CD4-positive, CD25-positive, alpha-beta regulatory T cell (primary cell): ENCODE measurements at regions not wholly inside any gene's neighbourhood (a gene's known extent, or its start where the extent isn't known, plus 50 kb on each side); places are given as distances from the start of the nearest gene placed in this dataset.

Source experiments
- ATAC-seq, 2 donors: fragments of 150-1000 bp; cut with Tn5 transposase; one replicate each; pipeline ENCODE4 v1.10.0; 2021; ENCODE audit warnings: low read depth in 2 of 2, moderate number of reproducible peaks in 2 of 2, moderate library complexity in 1 of 2
- DNase-seq, 3 donors: peaks; one replicate each; pipeline versions ENCODE4 v3.0.0 to v3.0.0-alpha.2; 2012 to 2022; ENCODE audit warnings: mixed read lengths in 1 of 3
- H3K27ac ChIP-seq: one replicate; pipeline ENCODE4 v1.7.0; 2013; ENCODE audit warnings: mild to moderate bottlenecking, low read length; ENCODE audit not compliant: insufficient read depth, poor library complexity, severe bottlenecking
- H3K27me3 ChIP-seq: one replicate; pipeline ENCODE4 v1.7.0; 2013; ENCODE audit warnings: low read length; ENCODE audit not compliant: control insufficient read depth, insufficient read depth
- H3K36me3 ChIP-seq: one replicate; pipeline ENCODE4 v1.7.0; 2013; ENCODE audit warnings: mild to moderate bottlenecking, low read length, moderate library complexity; ENCODE audit not compliant: control insufficient read depth, insufficient read depth
- H3K4me1 ChIP-seq: 2 replicates; pipeline ENCODE4 v1.7.0; 2013; ENCODE audit warnings: mild to moderate bottlenecking, low read length; ENCODE audit not compliant: insufficient read depth, control insufficient read depth, poor library complexity, severe bottlenecking
- H3K4me3 ChIP-seq: one replicate; pipeline ENCODE4 v1.7.0; 2013; ENCODE audit warnings: low read depth, mild to moderate bottlenecking, low read length, moderate library complexity
- H3K9me3 ChIP-seq, 2 experiments: 1 replicate in 1 of 2; 2 replicates in 1 of 2; pipeline ENCODE4 v1.7.0; 2013; ENCODE audit warnings: low read length in 2 of 2, mild to moderate bottlenecking in 1 of 2, moderate library complexity in 1 of 2; ENCODE audit not compliant: control insufficient read depth in 2 of 2
- H3K27ac Mint-ChIP-seq, 3 donors: one replicate each; pipeline ENCODE4 v1.8.0; 2020 to 2022; ENCODE audit warnings: mild to moderate bottlenecking in 3 of 3, mixed read lengths in 3 of 3, moderate library complexity in 2 of 3
- H3K27me3 Mint-ChIP-seq: one replicate; pipeline ENCODE4 v1.8.0; 2022; ENCODE audit warnings: mild to moderate bottlenecking, mixed read lengths
- H3K36me3 Mint-ChIP-seq: one replicate; pipeline ENCODE4 v1.8.0; 2020; ENCODE audit warnings: mixed read lengths
- H3K4me1 Mint-ChIP-seq, 4 donors: one replicate each; pipeline ENCODE4 v1.8.0; 2020 to 2022; ENCODE audit warnings: mixed read lengths in 4 of 4, mild to moderate bottlenecking in 1 of 4
- H3K4me3 Mint-ChIP-seq, 4 donors: one replicate each; pipeline ENCODE4 v1.8.0; 2020 to 2022; ENCODE audit warnings: mild to moderate bottlenecking in 4 of 4, mixed read lengths in 4 of 4, moderate library complexity in 3 of 4
- H3K9me3 Mint-ChIP-seq, 7 donors: one replicate each; pipeline ENCODE4 v1.8.0; 2020 to 2022; ENCODE audit warnings: mixed read lengths in 7 of 7, mild to moderate bottlenecking in 3 of 7, moderate library complexity in 2 of 7

DNA sequence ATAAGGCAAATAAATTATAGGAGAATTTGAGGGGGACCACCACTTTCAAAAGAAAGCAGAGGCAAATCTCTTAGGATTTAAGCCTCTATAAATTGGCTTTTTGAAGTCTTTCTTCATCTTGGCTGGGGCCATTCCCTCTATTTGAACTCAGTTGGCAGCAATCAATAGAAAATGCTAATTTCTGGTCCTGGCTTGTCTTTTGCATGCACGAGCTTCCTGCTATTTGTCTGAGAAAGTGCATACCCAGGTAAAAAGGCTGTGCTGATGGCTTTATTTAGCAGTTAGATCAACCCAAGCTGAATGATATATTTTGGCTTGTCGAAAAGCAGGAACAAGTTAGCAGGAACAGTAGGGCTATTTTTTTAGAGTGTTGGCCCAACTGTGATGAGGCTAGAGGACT, 64.1 kb upstream of the GRAMD1B start:
- H3K4me3 ChIP-seq, result no peak overlapping the region
- no peaks in the 10 kb centered on the region for H3K36me3 ChIP-seq
- H3K4me1 Mint-ChIP-seq, result peaks cover 0 to 14% (median 1%) of the 10 kb centered on the region in 4 donors
- ATAC-seq (no peak), DNase-seq (no peak)
- H3K4me3 Mint-ChIP-seq, result no peak overlapping the region
- peaks cover 0 to 1% (median 0%) of the 10 kb centered on the region in 7 donors for H3K9me3 Mint-ChIP-seq
- H3K27me3 ChIP-seq, result no peaks in the 10 kb centered on the region
- H3K27me3 Mint-ChIP-seq, result no peaks in the 10 kb centered on the region
- no peaks in the 10 kb centered on the region for H3K4me1 ChIP-seq
- H3K36me3 Mint-ChIP-seq, result no peaks in the 10 kb centered on the region
- H3K27ac ChIP-seq, result no peak overlapping the region
- H3K9me3 ChIP-seq, result no peaks in the 10 kb centered on the region
- no peak overlapping the region for H3K27ac Mint-ChIP-seq

DNA sequence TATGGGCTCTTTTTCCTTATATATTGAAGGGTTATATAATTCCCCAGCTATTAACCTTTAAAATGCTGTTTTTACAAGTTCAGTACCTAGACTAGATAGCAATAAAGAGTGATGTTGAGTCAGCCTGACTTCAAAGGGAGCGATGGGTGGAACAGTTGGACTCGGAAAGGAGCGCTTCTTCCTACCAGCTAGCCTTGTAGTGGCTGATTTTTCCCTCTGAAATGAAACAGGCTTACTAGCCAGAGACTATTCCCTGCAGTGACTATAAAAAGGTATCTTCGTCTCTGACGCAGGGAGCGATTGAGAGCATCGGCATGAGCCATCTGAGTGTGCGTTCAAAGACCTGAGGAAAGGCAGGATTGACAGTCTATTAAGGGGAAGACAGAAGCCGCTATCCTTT, 66.0 kb upstream of the GRAMD1B start:
- Mint-ChIP-seq H3K4me3 (no peak overlapping the region), H3K9me3 (peaks cover 0 to 3% (median 0%) of the 10 kb centered on the region in 7 donors), H3K27ac (no peak overlapping the region), H3K27me3 (peaks cover 6% of the 10 kb centered on the region), H3K4me1 (peaks cover 0 to 16% (median 5%) of the 10 kb centered on the region in 4 donors), H3K36me3 (no peaks in the 10 kb centered on the region)
- Histone ChIP-seq H3K4me1 (no peaks in the 10 kb centered on the region), H3K27me3 (no peaks in the 10 kb centered on the region), H3K27ac (no peak overlapping the region), H3K4me3 (no peak overlapping the region), H3K9me3 (no peaks in the 10 kb centered on the region), H3K36me3 (no peaks in the 10 kb centered on the region)
- DNase-seq (no peak), ATAC-seq (no peak)

DNA sequence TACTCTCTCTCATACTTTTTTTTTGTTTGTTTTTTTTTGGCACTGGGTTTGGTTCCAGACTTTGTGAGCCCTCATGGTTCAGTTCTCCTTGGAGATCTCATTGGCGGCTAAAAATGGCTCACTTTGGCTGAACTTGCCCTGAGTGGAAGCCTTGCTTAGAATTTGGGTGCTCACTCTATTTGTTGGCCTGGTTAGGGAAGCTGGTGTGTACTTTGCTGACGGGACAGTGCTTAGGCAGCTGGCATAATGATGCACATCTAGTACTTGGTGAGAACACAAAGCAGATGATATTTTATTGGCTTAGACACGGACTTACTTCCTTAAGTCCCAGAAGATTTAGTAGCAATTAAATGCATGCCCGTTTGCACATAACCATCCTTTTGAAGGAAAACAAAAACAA, 66.5 kb upstream of the GRAMD1B start:
- Histone ChIP-seq H3K4me1 (peaks cover 2% of the 10 kb centered on the region), H3K36me3 (no peaks in the 10 kb centered on the region), H3K27me3 (no peaks in the 10 kb centered on the region), H3K27ac (no peak overlapping the region), H3K9me3 (no peaks in the 10 kb centered on the region), H3K4me3 (no peak overlapping the region)
- Mint-ChIP-seq H3K36me3 (no peaks in the 10 kb centered on the region), H3K4me3 (peak overlapping the region in 2 of 4 donors; percentile 2 to 3), H3K4me1 (peaks cover 0 to 17% (median 5%) of the 10 kb centered on the region in 4 donors), H3K27me3 (peaks cover 6% of the 10 kb centered on the region), H3K9me3 (peaks cover 0 to 3% (median 0%) of the 10 kb centered on the region in 7 donors), H3K27ac (no peak overlapping the region)
- ATAC-seq, result no peak
- DNase-seq, result no peak

DNA sequence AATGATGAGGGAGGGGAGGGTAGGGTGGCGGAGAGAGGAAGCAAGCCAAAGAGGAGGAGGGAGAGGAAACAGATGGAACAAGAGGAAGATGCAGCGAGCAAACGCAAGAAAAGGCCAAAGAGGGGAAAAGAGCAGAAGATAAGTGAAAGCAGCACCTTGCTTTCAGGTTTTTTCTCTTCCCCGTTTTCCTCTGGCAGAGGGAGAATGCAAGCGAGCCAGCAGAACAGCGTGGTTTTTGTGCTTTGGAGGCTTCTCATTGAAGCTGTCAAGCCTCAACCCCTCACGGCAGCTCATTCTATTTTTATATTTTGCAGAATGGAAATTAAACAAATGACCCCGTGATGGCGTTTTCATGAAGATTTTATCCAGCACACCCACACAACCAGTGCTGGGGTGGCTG, 67.1 kb upstream of the GRAMD1B start:
- no peak overlapping the region for H3K27ac ChIP-seq
- Mint-ChIP-seq H3K27me3 (peaks cover 9% of the 10 kb centered on the region), H3K9me3 (peaks cover 0 to 3% (median 0%) of the 10 kb centered on the region in 7 donors), H3K36me3 (no peaks in the 10 kb centered on the region), H3K4me3 (peak overlapping the region in 3 of 4 donors; percentile 16 to 52 (median 22)), H3K27ac (peak overlapping the region in 2 of 3 donors; percentile 17 to 59), H3K4me1 (peaks cover 3 to 20% (median 6%) of the 10 kb centered on the region in 4 donors)
- no peaks in the 10 kb centered on the region for H3K9me3 ChIP-seq
- H3K27me3 ChIP-seq, result no peaks in the 10 kb centered on the region
- peak overlapping the region; percentile 40 for H3K4me3 ChIP-seq
- ATAC-seq, result no peak
- H3K4me1 ChIP-seq, result peaks cover 5% of the 10 kb centered on the region
- no peaks in the 10 kb centered on the region for H3K36me3 ChIP-seq
- DNase-seq, result no peak

DNA sequence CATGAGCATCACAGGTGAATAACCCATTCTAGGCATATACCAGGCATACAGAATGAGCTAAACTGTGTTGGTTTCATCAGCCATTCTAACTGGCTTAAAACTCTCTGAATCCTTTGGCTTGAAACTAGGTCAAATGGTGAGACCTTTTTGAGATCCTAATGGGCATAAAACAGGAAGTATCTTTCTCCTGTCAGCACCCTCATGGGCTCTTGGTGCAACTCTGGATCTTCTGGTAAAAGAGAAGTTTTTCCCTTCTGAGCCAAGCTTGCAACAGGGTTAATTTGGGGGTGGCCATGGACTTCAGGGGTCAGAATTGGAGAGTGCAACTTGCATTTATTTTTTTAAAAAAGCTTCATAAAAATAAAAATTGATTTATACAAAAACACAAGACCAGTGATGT, 67.9 kb upstream of the GRAMD1B start:
- H3K9me3 ChIP-seq, result no peaks in the 10 kb centered on the region
- no peak overlapping the region for H3K27ac ChIP-seq
- Mint-ChIP-seq H3K4me3 (no peak overlapping the region), H3K9me3 (peaks cover 0 to 3% (median 0%) of the 10 kb centered on the region in 7 donors), H3K27ac (no peak overlapping the region), H3K27me3 (peaks cover 13% of the 10 kb centered on the region), H3K4me1 (peaks cover 6 to 25% (median 9%) of the 10 kb centered on the region in 4 donors), H3K36me3 (no peaks in the 10 kb centered on the region)
- H3K4me3 ChIP-seq, result no peak overlapping the region
- ATAC-seq (no peak), DNase-seq (no peak)
- peaks cover 5% of the 10 kb centered on the region for H3K4me1 ChIP-seq
- H3K36me3 ChIP-seq, result no peaks in the 10 kb centered on the region
- peaks cover 2% of the 10 kb centered on the region for H3K27me3 ChIP-seq

DNA sequence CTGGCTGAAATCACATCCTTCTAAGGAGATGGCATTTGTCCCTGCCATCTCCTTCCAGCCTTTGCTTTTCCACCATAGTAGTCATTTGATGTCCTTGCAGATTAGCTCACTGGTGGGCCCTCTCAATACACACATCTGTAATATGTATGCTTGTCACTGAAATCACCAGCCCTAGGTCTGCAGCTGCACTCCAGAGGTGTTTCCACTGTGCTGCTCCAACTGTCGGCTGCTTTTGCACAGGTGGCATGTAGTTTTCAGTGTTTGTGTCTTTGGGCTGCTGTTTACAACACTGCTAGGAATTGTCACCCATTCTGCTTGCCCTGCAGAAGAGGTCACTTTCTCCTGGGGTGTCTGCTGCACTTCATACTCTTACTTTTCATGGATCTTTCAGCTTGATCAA, 69.0 kb upstream of the GRAMD1B start:
- ATAC-seq, result no peak
- Mint-ChIP-seq H3K9me3 (peaks cover 0 to 5% (median 0%) of the 10 kb centered on the region in 7 donors), H3K27ac (no peak overlapping the region), H3K4me3 (no peak overlapping the region), H3K36me3 (no peaks in the 10 kb centered on the region), H3K4me1 (peaks cover 6 to 30% (median 9%) of the 10 kb centered on the region in 4 donors), H3K27me3 (peaks cover 20% of the 10 kb centered on the region)
- Histone ChIP-seq H3K36me3 (no peaks in the 10 kb centered on the region), H3K27ac (no peak overlapping the region), H3K4me3 (no peak overlapping the region), H3K27me3 (peaks cover 2% of the 10 kb centered on the region), H3K9me3 (no peaks in the 10 kb centered on the region), H3K4me1 (peaks cover 5% of the 10 kb centered on the region)
- DNase-seq, result no peak

DNA sequence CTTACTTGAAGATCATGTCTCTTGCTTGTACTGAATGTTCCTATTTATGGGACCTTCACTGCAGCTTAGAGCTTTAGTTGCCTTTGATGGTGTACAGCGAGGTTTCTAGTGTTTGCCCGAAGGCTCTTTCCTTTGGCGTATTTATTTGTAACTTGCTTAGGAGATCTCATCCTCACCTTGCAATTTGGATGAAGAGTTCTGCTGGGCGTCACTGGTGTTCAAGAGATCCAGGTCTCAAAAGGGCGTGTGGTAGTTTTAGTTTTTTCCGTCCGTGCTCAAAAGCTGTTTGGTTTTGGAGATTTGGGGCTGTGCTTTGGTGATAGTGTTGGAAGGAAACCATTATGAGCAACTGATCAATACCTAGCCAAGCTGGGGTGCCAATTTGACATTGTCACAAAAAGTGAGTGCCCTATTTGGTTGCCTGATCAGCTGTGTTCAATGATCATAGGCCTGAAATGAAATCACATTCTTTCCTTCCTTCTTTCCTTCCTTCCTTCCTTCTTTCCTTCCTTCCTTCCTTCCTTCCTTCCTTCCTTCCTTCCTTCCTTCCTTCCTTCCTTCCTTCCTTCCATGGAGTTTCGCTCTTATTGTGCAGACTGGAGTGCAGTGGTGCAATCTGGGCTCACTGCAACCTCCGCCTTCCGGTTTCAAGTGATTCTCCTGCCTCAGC, 69.7 kb upstream of the GRAMD1B start:
- Mint-ChIP-seq H3K27me3 (peaks cover 20% of the 10 kb centered on the region), H3K27ac (no peak overlapping the region), H3K4me1 (peaks cover 6 to 30% (median 9%) of the 10 kb centered on the region in 4 donors), H3K9me3 (peaks cover 0 to 5% (median 0%) of the 10 kb centered on the region in 7 donors), H3K4me3 (peak overlapping the region in 3 of 4 donors; percentile 0 to 39 (median 30)), H3K36me3 (no peaks in the 10 kb centered on the region)
- H3K4me1 ChIP-seq, result peaks cover 5% of the 10 kb centered on the region
- peaks cover 2% of the 10 kb centered on the region for H3K27me3 ChIP-seq
- no peaks in the 10 kb centered on the region for H3K9me3 ChIP-seq
- DNase-seq (no peak), ATAC-seq (no peak)
- no peak overlapping the region for H3K4me3 ChIP-seq
- no peaks in the 10 kb centered on the region for H3K36me3 ChIP-seq
- H3K27ac ChIP-seq, result no peak overlapping the region
